ENCODE measurements at regions not wholly inside any gene's neighbourhood (a gene's known extent, or its start where the extent isn't known, plus 50 kb on each side); places are given as distances from the start of the nearest gene placed in this dataset.
"Not testable (repeated sequence)": the region's sequence is repeated elsewhere in the genome, so short reads cannot be mapped to it uniquely, and the experiment has no call there.

DNA sequence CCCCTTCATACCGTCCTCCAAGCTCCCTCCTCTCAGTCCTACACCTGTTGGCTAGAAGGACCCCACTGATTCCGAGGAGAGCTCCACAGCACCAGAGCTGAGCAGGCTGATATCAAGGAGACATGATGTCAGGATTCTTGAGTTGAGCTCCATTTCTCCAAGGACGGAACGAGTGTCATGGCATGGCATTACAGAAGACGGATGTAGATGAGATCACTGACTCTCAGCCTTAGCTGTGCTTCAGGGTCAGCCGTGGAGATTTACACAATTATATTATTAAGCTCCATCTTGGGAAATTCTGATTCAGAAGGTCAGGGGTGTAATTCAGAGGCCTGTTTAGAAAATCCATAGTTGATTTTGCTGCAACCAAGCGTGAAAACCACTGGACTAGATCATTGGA, 428.9 kb upstream of the B3GAT1 start:
- ChIA-PET POLR2A (no interaction called here), CTCF (no interaction called here)
- Histone ChIP-seq H3K27ac (ENCODE audit: low read length) (no peak overlapping the region), H3K27me3 (ENCODE audit: control insufficient read depth, insufficient read depth, low read length) (peaks cover 12% of the 10 kb centered on the region), H3K4me3 (ENCODE audit: low read depth in 2 of 2, low read length in 2 of 2) (no peak overlapping the region), H3K4me1 (ENCODE audit: control insufficient read depth, insufficient read depth, low read length) (no peaks in the 10 kb centered on the region), H3K9me3 (ENCODE audit: control insufficient read depth, insufficient read depth, low read depth, low read length) (no peaks in the 10 kb centered on the region), H3K36me3 (ENCODE audit: control insufficient read depth, insufficient read depth, low read length) (no peaks in the 10 kb centered on the region)
- intact Hi-C loops (cut with micrococcal nuclease; ENCODE audit: unreplicated experiment) (no loop called here), in situ Hi-C loops (cut with HindIII; ENCODE audit: low pct_unique_long_range_greater_than_20kb, low sequenced_read_pairs) (no loop called here)
- DNase-seq (ENCODE audit: low read depth, low spot score) = no peak
- no TSS peak for BruUV-seq (replicated peaks)
- no peak for TF ChIP-seq TCF7L2 (IDR thresholded peaks at IDR 0.05; ENCODE audit: low read depth, low read length)
- no peak for ATAC-seq

DNA sequence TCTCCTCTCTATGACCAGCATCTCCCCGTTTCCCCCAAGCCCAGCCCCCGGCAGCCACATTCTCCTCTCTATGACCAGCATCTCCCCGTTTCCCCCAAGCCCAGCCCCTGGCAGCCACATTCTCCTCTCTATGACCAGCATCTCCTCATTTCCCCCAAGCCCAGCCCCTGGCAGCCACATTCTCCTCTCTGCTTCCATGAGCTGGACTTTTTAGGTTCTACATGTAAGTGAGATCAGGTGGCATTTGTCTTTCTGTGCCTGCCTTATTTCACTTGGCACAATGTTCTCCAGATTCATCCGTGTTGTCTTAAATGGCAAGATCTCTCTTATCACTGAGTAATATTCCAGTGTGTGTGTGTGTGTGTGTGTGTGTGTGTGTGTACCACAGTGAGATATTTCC, 428.1 kb upstream of the B3GAT1 start:
- POLR2A ChIA-PET; BruUV-seq (replicated peaks): not testable (repeated sequence)

DNA sequence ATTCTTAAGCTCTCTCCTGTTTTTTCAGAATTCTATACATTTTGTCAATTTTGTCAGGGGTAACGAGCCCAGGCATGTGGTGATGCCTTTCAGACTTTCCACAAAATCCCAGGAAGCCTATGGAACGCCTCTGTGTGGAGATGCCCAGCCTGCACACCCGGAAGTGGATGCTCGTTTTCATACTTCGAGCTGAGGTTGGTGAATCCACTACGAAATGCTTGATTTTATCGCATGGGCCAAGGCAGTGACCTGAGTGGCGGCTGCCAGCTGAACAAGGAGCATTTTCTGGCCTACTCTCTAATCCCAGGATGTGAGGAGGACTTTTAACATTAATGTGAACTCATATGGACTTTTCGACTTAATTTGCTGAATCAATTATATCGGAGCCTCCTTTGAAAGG, 426.7 kb upstream of the B3GAT1 start:
- H3K27me3 ChIP-seq (ENCODE audit: control insufficient read depth, insufficient read depth, low read length) = peaks cover 12% of the 10 kb centered on the region
- intact Hi-C loops (cut with micrococcal nuclease; ENCODE audit: unreplicated experiment) = no loop called here
- no peak overlapping the region for H3K4me3 ChIP-seq (ENCODE audit: low read depth in 2 of 2, low read length in 2 of 2)
- no peaks in the 10 kb centered on the region for H3K4me1 ChIP-seq (ENCODE audit: control insufficient read depth, insufficient read depth, low read length)
- in situ Hi-C loops (cut with HindIII; ENCODE audit: low pct_unique_long_range_greater_than_20kb, low sequenced_read_pairs) = no loop called here
- POLR2A ChIA-PET = no interaction called here
- no peak for DNase-seq (ENCODE audit: low read depth, low spot score)
- no peaks in the 10 kb centered on the region for H3K36me3 ChIP-seq (ENCODE audit: control insufficient read depth, insufficient read depth, low read length)
- no peak overlapping the region for H3K27ac ChIP-seq (ENCODE audit: low read length)
- TF ChIP-seq, protein P1, sequence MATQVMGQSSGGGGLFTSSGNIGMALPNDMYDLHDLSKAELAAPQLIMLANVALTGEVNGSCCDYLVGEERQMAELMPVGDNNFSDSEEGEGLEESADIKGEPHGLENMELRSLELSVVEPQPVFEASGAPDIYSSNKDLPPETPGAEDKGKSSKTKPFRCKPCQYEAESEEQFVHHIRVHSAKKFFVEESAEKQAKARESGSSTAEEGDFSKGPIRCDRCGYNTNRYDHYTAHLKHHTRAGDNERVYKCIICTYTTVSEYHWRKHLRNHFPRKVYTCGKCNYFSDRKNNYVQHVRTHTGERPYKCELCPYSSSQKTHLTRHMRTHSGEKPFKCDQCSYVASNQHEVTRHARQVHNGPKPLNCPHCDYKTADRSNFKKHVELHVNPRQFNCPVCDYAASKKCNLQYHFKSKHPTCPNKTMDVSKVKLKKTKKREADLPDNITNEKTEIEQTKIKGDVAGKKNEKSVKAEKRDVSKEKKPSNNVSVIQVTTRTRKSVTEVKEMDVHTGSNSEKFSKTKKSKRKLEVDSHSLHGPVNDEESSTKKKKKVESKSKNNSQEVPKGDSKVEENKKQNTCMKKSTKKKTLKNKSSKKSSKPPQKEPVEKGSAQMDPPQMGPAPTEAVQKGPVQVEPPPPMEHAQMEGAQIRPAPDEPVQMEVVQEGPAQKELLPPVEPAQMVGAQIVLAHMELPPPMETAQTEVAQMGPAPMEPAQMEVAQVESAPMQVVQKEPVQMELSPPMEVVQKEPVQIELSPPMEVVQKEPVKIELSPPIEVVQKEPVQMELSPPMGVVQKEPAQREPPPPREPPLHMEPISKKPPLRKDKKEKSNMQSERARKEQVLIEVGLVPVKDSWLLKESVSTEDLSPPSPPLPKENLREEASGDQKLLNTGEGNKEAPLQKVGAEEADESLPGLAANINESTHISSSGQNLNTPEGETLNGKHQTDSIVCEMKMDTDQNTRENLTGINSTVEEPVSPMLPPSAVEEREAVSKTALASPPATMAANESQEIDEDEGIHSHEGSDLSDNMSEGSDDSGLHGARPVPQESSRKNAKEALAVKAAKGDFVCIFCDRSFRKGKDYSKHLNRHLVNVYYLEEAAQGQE (IDR thresholded peaks at IDR 0.05; ENCODE audit: insufficient read depth in 1 of 2, low read depth in 2 of 2, low read length in 1 of 2) = no peak
- no peak for TF ChIP-seq SIN3A (IDR thresholded peaks at IDR 0.05; ENCODE audit: borderline replicate concordance, insufficient read depth, low read depth, low read length)
- ATAC-seq = no peak
- no TSS peak for BruUV-seq (replicated peaks)
- no peaks in the 10 kb centered on the region for H3K9me3 ChIP-seq (ENCODE audit: control insufficient read depth, insufficient read depth, low read depth, low read length)
- CTCF ChIA-PET = no interaction called here

More for the DNA sequence above, 428.1 kb upstream of the B3GAT1 start:
- peaks cover 12% of the 10 kb centered on the region for H3K27me3 ChIP-seq (ENCODE audit: control insufficient read depth, insufficient read depth, low read length)
- DNase-seq (ENCODE audit: low read depth, low spot score); H3K9me3 ChIP-seq (ENCODE audit: control insufficient read depth, insufficient read depth, low read depth, low read length); intact Hi-C loops (cut with micrococcal nuclease; ENCODE audit: unreplicated experiment); H3K27ac ChIP-seq (ENCODE audit: low read length); ATAC-seq; CTCF ChIA-PET; H3K4me1 ChIP-seq (ENCODE audit: control insufficient read depth, insufficient read depth, low read length); H3K36me3 ChIP-seq (ENCODE audit: control insufficient read depth, insufficient read depth, low read length); in situ Hi-C loops (cut with HindIII; ENCODE audit: low pct_unique_long_range_greater_than_20kb, low sequenced_read_pairs); H3K4me3 ChIP-seq (ENCODE audit: low read depth in 2 of 2, low read length in 2 of 2): not testable (repeated sequence)

DNA sequence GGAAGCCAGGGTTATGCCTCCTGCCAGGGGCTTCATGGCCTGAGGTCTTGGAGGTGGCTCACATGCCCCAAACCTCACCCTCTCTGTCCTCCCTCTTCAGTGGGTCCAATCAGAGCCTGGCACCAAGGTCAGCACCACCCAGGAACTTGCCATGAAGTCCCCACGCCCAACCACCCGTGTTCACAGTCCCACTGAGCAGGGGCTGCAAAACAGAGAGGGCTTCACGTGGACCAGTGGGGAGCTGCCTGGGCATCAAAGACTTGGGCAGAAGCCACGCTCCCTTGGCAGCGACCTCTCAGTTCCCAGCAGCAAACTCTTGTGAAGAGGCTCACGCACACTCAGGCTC, 425.8 kb upstream of the B3GAT1 start:
- in situ Hi-C loops (cut with HindIII; ENCODE audit: low pct_unique_long_range_greater_than_20kb, low sequenced_read_pairs) = no loop called here
- no peak for TF ChIP-seq SIN3A (IDR thresholded peaks at IDR 0.05; ENCODE audit: borderline replicate concordance, insufficient read depth, low read depth, low read length)
- TF ChIP-seq, protein P1 (IDR thresholded peaks at IDR 0.05; ENCODE audit: insufficient read depth in 1 of 2, low read depth in 2 of 2, low read length in 1 of 2) = no peak
- no peak for TF ChIP-seq POLR2AphosphoS5 (IDR thresholded peaks at IDR 0.05; ENCODE audit: low read depth, low read length)
- TF ChIP-seq, protein P2, sequence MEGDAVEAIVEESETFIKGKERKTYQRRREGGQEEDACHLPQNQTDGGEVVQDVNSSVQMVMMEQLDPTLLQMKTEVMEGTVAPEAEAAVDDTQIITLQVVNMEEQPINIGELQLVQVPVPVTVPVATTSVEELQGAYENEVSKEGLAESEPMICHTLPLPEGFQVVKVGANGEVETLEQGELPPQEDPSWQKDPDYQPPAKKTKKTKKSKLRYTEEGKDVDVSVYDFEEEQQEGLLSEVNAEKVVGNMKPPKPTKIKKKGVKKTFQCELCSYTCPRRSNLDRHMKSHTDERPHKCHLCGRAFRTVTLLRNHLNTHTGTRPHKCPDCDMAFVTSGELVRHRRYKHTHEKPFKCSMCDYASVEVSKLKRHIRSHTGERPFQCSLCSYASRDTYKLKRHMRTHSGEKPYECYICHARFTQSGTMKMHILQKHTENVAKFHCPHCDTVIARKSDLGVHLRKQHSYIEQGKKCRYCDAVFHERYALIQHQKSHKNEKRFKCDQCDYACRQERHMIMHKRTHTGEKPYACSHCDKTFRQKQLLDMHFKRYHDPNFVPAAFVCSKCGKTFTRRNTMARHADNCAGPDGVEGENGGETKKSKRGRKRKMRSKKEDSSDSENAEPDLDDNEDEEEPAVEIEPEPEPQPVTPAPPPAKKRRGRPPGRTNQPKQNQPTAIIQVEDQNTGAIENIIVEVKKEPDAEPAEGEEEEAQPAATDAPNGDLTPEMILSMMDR (IDR thresholded peaks at IDR 0.05) = no peak
- no peak for TF ChIP-seq TCF7L2 (IDR thresholded peaks at IDR 0.05; ENCODE audit: low read depth, low read length)
- ATAC-seq (0 out of 2 replicates have a peak, but pooled peaks have one; percentile 24), DNase-seq (ENCODE audit: low read depth, low spot score) (no peak)
- Histone ChIP-seq H3K9me3 (ENCODE audit: control insufficient read depth, insufficient read depth, low read depth, low read length) (no peaks in the 10 kb centered on the region), H3K27me3 (ENCODE audit: control insufficient read depth, insufficient read depth, low read length) (peaks cover 12% of the 10 kb centered on the region), H3K4me1 (ENCODE audit: control insufficient read depth, insufficient read depth, low read length) (no peaks in the 10 kb centered on the region), H3K4me3 (ENCODE audit: low read depth in 2 of 2, low read length in 2 of 2) (no peak overlapping the region), H3K36me3 (ENCODE audit: control insufficient read depth, insufficient read depth, low read length) (no peaks in the 10 kb centered on the region), H3K27ac (ENCODE audit: low read length) (no peak overlapping the region)
- ChIA-PET POLR2A (no interaction called here), CTCF (no interaction called here)
- no TSS peak for BruUV-seq (replicated peaks)
- intact Hi-C loops (cut with micrococcal nuclease; ENCODE audit: unreplicated experiment) = no loop called here

Measured in Panc1 (cell line).